Nephron (organoid): ENCODE measurements at regions not wholly inside any gene's neighbourhood (a gene's known extent, or its start where the extent isn't known, plus 50 kb on each side); places are given as distances from the start of the nearest gene placed in this dataset.

Experiments used
- H3K27ac Mint-ChIP-seq, 3 experiments: 2 replicates each; pipeline ENCODE4 v1.8.0; 2020; ENCODE audit warnings: mixed read lengths in 3 of 3, mild to moderate bottlenecking in 2 of 3, moderate library complexity in 1 of 3
- H3K27me3 Mint-ChIP-seq: 2 replicates; pipeline ENCODE4 v1.8.0; 2021; ENCODE audit warnings: low read depth, mild to moderate bottlenecking, moderate library complexity, mixed read lengths
- H3K36me3 Mint-ChIP-seq: 2 replicates; pipeline ENCODE4 v1.8.0; 2020; ENCODE audit warnings: low read depth, mixed read lengths
- H3K4me1 Mint-ChIP-seq: 2 replicates; pipeline ENCODE4 v1.8.0; 2020; ENCODE audit warnings: mixed read lengths
- H3K4me3 Mint-ChIP-seq, 3 experiments: 2 replicates each; pipeline ENCODE4 v1.8.0; 2020; ENCODE audit warnings: mild to moderate bottlenecking in 3 of 3, mixed read lengths in 3 of 3, moderate library complexity in 2 of 3
- H3K9me3 Mint-ChIP-seq: 2 replicates; pipeline ENCODE4 v1.8.0; 2020; ENCODE audit warnings: mixed read lengths
- CTCF ChIP-seq, 3 experiments: fragments of 200-600 bp; sonication (generic); IDR thresholded peaks; one replicate each; pipeline ENCODE4 v1.5.0; 2021; ENCODE audit warnings: antibody characterized with exemption in 3 of 3; ENCODE audit not compliant: unreplicated experiment in 3 of 3

- no peaks in the 10 kb centered on the region for H3K9me3 Mint-ChIP-seq
These were observed 288.1 kb downstream of the MYCN start for GRCh38 chr2:16228471-16228870.

GRCh38 chr2:16227811-16228462 is 287.6 kb downstream of the MYCN start:
- Mint-ChIP-seq H3K27ac (no peak overlapping the region), H3K36me3 (no peaks in the 10 kb centered on the region), H3K4me1 (peaks cover 28% of the 10 kb centered on the region), H3K27me3 (peaks cover 22% of the 10 kb centered on the region), H3K9me3 (no peaks in the 10 kb centered on the region), H3K4me3 (no peak overlapping the region)
- TF ChIP-seq CTCF (IDR thresholded peaks at IDR 0.05; ENCODE audit: unreplicated experiment in 3 of 3) = no peak

More at GRCh38 chr2:16228471-16228870, 288.1 kb downstream of the MYCN start:
- H3K27ac Mint-ChIP-seq = no peak overlapping the region
- peaks cover 23% of the 10 kb centered on the region for H3K4me1 Mint-ChIP-seq
- no peaks in the 10 kb centered on the region for H3K36me3 Mint-ChIP-seq
- H3K4me3 Mint-ChIP-seq = no peak overlapping the region
- no peak for TF ChIP-seq CTCF (IDR thresholded peaks at IDR 0.05; ENCODE audit: unreplicated experiment in 3 of 3)
- peaks cover 18% of the 10 kb centered on the region for H3K27me3 Mint-ChIP-seq

- Mint-ChIP-seq H3K27ac (peak overlapping the region in 2 of 3 experiments; percentile 18 to 34), H3K4me1 (peaks cover 32% of the 10 kb centered on the region), H3K4me3 (peak overlapping the region in 1 of 3 experiments; percentile 19), H3K27me3 (peaks cover 22% of the 10 kb centered on the region), H3K36me3 (no peaks in the 10 kb centered on the region), H3K9me3 (no peaks in the 10 kb centered on the region)
- no peak for TF ChIP-seq CTCF (IDR thresholded peaks at IDR 0.05; ENCODE audit: unreplicated experiment in 3 of 3)
These were observed 286.8 kb downstream of the MYCN start for GRCh38 chr2:16226943-16227664.

- Mint-ChIP-seq H3K9me3 (no peaks in the 10 kb centered on the region), H3K4me3 (no peak overlapping the region), H3K36me3 (no peaks in the 10 kb centered on the region), H3K4me1 (peaks cover 32% of the 10 kb centered on the region), H3K27me3 (peaks cover 27% of the 10 kb centered on the region), H3K27ac (no peak overlapping the region)
- no peak for TF ChIP-seq CTCF (IDR thresholded peaks at IDR 0.05; ENCODE audit: unreplicated experiment in 3 of 3)
These were observed 286.0 kb downstream of the MYCN start for GRCh38 chr2:16226381-16226780.

- Mint-ChIP-seq H3K36me3 (no peaks in the 10 kb centered on the region), H3K27me3 (peaks cover 27% of the 10 kb centered on the region), H3K9me3 (no peaks in the 10 kb centered on the region), H3K4me3 (no peak overlapping the region), H3K4me1 (peaks cover 32% of the 10 kb centered on the region), H3K27ac (no peak overlapping the region)
- no peak for TF ChIP-seq CTCF (IDR thresholded peaks at IDR 0.05; ENCODE audit: unreplicated experiment in 3 of 3)
These were observed 285.2 kb downstream of the MYCN start for GRCh38 chr2:16225545-16225944.
